GM21381 (cell line): ENCODE measurements at regions not wholly inside any gene's neighbourhood (a gene's known extent, or its start where the extent isn't known, plus 50 kb on each side); places are given as distances from the start of the nearest gene placed in this dataset.

Experiments
- ATAC-seq: cut with Tn5 transposase; IDR thresholded peaks from one replicate; pipeline ENCODE4 v1.9.1; 2021; ENCODE audit warnings: mild to moderate bottlenecking, moderate library complexity; ENCODE audit not compliant: unreplicated experiment

DNA sequence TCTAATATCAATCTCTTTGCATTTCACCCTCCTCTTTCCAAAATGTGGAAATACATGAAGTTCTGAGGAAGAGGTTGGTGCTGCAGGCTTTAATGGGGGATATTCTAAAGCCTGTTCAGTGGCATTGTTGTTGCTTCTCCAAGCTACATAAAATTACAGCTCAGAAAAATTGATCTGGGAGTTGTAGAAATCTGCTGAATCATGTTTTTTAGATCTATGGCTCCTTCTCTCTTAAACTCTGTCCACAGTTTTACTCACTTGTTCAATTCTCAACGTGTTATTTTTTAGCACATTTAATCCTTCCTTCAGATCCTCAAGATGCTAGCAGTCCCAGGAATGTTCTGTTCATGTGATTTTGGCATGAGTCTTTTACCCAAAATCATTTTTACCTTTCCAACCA, 949.5 kb upstream of the ADGRL3 start:
- no peak for ATAC-seq

DNA sequence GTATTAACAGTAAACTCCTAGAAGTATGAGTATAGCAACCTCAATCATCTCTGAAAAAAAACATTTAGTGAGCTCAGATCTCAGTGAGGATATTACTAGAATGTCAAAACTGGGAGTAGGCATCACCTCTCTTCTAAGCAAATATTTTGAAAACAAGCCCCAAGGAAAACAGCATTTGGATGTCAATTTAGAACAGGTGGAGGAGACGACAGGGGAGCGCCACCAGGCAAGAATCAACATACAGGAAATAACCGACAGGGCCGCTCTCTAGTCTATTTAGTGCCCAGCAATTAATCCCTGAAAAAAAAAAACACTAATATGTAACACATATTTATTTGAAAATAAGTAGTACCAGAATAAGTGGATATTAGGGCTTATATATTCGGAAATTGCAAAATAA, 940.3 kb upstream of the ADGRL3 start:
- ATAC-seq = no peak

DNA sequence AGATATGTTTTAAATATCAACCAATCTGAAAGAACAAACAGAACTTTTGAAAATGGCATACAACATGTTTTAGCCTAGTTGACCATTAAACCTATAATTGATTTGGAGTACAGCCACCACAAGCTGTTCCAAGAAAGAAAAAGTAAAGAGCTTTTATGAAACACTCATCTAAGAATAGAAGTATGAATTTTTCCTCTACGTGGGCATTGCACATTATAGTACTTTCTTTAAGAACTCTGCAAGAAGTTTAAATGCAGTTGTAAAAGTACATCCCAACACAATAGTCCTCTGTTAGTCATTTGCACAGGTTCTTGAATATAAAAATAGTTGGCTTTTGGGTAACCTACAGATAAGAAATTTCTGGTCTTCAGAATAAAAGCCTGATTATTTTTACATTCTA, 933.6 kb upstream of the ADGRL3 start:
- no peak for ATAC-seq

DNA sequence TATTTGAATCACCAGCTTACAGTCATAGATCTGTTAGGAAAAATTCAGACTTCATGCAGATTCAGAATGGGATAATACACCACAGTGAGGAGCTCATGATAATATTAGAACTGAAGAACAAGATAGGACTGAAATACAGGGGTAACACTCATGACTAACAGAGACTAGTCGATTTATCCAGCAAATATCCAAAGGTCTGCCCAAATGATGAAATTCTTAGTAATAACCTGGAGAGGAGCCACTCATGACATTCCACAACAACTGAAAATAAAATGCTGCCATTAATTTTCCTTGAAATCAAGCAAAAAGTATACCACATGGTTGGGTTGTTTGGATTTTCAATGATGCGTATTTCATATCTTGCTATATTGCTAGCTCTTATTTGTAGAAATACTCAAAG, 903.7 kb upstream of the ADGRL3 start:
- ATAC-seq = no peak

DNA sequence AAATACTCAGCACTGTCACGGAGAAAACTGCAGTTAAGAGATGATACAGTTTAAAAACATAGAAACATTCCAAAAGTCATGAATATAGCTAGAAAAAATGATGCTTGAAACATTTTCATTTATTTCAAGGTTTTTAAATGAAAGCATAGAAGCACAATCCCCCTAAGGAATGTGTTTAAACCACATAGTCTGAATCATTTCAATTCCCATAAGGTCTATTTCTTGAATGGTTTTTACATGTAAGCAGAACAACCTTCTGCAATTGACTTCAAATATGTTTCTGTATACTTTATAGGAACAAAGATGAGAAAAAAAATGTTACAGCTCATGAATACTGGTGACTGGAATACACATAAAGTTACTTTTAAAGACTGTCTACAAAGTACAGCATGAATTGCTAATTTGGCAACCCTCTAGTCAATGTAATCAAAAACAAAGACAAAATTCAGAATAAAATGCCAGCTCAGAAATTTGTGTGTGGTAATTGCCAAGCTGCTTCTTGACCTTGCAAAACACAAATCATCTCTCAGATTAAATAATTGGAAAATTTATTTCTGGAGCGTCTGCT, 886.4 kb upstream of the ADGRL3 start:
- no peak for ATAC-seq

DNA sequence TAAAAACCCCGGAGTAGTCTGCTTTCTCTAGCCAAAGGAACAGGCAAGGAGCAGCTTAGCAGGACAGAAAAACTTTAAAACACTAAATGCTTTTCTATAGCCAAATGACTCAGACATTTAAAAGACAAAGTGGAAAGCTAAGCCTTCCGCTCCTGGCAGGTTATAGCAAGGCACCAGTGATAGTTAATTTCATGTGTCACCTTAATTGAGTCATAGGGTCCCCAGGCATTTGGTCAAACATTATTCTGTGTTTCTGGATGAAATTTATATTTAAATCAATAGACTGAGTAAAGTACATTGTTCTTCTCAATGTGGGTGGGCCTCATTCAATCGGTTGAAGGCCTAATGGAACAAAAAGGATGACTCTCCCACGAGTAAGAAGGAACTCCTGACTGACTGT, 885.7 kb upstream of the ADGRL3 start:
- ATAC-seq = no peak

DNA sequence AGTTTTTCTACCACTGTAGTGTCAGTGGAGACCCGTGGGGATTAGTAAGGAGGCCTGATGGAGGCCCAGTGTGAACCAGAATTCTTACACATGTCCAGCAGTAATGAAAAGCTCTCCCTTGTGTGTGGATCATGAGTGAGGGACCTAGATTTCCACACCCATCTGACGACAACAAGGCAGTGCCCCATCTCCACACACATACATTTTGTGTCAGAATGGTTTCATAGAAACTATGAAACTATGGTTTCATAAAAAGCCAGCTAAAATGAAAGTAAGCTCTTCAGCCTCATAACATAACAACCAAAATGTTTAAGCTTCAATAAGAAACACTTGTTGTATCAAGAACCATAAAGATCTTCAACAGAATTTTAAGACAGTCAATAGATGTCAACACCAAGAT, 884.5 kb upstream of the ADGRL3 start:
- ATAC-seq = no peak

DNA sequence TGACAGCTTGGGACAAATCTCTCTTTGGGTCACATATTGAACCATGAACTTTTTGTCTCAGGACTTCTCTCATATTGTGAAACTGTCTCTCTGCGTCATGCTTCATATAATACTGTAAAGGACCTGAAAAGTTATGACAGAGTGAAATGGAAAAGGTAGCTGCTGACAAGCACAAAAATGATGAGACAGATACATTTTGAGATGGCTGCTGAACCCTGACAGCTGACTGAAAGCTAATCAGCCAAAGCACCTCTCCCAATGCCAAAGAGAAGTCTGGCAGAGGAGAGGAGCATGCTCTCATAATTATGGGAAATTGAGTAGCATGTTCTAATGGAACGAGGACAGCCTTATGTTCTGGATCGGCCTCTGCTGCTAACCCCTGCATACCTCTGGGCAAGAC, 873.4 kb upstream of the ADGRL3 start:
- ATAC-seq = no peak

DNA sequence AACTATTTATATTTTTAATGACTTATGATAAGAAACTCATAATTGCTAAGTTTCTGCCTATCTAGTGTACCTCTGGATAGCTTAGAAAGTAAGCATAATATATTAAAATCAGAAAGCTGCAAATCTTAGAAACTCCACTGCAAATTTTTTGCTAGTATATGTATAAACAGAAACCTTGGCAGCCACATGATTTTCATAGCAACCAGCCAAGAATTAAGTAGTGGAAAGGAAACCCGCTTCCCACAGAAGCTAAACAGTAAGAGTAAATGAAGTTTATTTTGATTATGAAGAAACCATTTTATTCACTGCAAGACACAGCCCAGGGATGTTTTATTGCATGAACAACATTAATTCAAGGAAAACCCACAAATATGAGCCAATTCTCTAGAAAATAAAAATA, 872.5 kb upstream of the ADGRL3 start:
- ATAC-seq = no peak

DNA sequence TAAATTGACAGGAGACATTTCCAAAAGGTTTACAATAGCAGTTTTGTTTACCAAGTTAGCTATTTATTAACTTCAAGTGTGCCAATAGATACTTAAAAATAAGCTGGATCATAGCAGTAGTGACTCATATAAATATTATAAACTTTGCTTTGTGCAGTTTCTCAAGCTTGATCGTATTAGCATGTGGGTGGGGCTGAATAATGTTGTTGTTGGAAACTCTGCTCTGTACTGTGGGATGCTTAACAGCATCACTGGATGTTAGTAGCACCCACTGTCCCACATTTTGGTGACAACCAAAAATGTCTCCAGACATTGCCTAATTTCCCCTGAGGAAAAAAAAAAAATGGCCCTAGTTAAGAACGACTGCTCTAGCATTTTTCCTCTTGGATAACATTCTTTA, 855.2 kb upstream of the ADGRL3 start:
- ATAC-seq = no peak

DNA sequence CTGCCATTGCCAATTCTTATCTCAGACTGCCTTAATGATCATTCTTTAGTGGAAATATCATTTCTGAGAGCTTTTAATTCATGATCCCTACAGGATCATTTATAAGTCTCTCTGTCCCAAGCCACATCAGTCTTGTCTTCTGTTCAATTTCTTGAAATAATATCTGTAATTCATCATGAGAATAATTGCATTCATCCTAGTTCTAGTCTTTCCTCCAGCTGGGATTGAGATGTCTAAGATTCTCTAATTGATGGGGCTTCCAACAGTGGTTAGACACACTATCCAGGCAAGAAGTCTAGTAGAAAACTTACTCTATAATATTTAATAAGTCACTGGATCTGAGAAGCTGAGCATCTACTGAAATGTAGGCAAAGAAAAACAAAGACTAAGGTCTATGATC, 854.7 kb upstream of the ADGRL3 start:
- no peak for ATAC-seq

DNA sequence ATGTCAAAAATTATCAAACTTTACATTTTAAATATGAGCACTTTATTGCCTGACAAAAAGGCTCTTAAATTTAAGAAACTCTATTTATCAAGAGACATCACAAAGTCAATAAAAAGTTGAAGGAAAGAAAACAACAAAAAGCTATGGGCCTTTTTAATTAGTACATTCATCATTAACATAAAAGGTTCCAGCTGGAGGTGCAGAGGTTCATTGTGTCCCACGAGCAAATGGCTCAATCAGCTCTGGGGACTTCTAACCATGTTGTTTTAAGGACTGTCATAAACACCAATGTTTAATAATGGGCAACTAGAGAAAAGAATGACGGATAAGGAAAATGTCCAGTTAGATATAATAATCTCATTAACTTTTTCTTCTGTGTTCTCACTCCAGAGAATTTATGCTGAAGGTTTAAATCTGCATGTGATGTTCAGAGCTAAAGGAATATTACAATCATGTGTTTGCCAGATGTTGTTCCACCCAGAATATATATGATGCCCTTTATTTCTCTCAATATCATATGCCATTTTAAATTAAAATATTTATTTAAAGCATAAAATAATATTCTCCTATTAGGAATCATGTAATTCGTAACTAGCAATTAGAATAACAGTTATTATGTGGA, 840.3 kb upstream of the ADGRL3 start:
- no peak for ATAC-seq

DNA sequence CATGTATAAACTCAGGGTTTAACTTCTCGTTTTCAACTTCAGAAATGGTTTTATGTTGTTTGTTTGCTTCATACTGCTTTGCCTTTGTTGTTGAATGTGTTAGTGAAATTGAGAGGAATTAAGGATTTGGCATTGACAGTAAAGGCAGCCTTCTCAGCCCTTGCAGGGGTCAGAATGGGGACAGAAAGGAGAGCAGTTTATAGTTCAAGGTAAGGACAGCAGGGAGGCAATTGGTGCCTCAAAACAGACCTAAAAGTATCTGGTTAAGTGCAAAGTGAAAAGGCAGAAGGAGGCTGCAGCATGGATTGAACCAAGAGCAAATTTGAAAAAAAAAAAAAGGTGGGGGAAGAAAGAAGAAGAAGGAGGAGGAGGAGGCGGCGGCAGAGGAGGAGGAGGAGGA, 835.0 kb upstream of the ADGRL3 start:
- ATAC-seq = no peak

DNA sequence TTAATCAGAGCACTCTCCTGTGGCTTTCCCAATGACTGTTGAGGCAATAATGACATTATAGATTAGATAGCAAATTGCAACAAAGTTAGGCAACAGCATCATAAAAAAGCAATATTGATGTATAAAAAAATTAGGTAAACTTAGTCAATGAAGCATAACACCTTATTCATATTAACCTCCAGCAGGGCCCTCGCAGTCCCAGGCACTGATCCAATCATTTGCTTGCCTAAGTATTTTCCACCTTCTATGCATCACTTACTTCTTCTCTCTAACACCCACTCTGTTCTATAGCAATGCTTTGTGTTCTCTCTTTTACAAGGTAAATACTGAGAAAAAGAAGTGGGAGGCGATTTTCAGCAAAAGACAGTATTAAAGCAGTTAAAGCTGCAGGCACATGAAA, 833.5 kb upstream of the ADGRL3 start:
- no peak for ATAC-seq

DNA sequence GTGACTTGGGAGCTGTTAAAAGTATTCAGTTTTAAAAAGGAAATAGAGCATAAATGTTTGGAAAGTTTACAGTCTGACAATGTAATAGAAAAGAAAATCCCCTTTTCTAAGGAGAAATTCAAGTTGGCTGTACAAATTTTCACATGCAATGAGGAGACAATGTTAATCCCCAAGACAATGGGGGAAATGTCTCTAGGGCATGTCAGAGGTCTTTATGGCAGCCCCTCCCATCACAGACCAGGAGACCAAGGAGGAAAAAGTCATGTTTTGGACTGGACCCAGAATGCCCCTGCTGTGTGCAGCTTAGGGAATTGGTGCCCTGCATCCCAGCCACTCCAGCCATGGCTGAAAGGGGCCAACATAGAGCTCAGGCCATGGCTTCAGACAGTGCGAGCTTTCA, 831.1 kb upstream of the ADGRL3 start:
- ATAC-seq = no peak

DNA sequence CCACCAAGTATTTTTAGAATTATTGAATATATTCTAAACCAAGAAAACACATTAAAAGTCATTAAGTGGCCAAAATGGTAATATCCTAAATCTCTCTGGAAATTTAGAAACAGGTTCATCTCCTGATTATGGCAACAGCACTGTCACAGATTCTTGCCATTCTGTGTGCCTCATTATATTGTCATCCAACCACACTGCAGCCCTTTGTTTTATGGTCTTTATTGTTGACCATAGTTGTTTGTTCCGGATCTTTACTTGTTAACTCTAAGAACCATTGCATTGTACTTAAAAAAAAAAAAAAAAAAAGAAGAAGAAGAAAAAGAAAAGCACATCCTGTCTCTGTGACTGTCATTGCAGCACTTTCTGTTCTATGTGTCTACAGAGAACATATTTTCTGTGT, 822.1 kb upstream of the ADGRL3 start:
- ATAC-seq = no peak

DNA sequence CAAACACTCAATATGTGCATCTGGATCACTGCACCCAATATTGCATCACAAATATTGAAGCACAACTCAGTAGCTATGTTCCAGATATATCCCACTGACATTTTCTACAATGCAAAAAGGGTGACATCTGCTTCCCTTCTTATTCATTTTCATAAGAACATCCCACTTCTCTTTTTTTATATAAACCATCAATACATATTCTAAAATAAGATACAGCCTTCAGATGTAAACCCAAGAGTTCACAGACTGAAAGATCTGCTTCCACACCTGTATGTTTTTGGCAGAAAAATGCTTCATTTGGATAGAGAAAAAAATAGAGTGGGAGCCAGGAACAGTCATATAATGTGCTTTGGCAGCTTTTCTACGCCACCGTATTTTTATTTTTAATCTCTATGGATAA, 815.6 kb upstream of the ADGRL3 start:
- ATAC-seq = no peak

DNA sequence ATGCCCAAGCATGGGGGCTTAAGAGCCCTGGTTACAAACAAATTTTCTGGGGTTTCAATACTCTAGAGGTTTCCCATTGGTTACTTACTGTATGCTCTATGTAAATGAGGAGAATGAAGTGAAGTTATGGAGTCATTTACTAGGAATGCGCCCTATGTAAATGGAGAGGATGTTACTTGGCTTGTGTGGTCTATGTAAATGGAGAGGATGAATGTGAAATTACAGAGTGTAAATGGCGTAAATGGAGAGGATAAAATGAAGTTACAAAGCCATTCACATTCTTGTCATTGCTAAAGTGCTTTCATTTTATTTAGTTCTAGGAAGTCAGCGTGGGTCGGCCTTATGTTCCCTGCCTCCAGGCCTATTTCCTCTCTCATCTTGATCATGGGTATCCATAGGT, 810.5 kb upstream of the ADGRL3 start:
- no peak for ATAC-seq

DNA sequence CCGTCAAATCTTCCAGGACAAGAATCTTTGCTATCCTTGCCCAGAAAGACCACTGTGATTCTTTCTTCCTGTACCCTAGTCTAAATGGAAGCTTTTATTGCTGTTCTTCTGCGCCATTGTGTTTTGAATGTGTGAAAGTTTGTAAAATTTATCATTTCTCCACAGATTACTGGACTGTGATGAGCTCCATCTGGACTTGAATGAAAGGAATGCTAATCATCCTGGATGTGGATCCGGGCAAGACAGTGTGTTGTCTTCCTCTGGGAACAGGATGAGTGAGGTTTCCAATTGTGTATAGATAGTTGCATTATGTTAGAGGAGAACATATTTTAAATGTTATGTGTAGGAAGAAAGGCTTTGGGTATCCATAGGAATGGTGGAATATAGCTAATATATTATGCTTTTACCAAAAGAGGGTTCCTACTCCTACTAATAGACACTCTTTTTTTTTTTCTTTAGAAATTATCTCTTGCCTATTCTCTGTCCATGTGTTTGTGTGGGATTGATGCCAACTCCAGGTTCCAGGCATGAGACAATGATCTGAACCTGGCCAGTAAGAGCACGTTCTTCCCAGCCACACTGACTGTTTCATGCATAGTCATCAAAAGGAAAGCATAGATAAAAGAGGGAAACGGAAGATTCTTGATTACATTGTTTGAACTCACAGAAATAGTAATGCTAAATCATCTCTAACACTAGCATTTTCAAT, 803.6 kb upstream of the ADGRL3 start:
- ATAC-seq = no peak

DNA sequence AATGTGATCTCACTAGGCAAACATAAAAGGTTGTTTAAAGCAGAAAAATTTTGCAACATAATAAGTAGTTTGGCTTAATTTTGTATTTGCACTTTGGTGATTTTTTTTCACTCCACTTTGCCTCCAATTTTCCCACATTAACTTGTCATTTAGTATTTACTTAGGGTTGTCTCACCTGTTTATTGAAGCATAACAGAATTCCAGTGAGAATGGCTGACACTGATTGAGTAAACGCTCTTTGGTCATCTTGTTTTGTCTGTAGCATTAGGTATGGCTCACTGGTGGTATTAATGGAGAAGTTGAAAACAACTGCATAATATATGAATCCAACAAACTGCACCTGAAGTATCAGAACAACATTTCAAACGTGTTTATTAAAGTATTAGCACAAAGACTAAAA, 799.5 kb upstream of the ADGRL3 start:
- ATAC-seq = no peak

DNA sequence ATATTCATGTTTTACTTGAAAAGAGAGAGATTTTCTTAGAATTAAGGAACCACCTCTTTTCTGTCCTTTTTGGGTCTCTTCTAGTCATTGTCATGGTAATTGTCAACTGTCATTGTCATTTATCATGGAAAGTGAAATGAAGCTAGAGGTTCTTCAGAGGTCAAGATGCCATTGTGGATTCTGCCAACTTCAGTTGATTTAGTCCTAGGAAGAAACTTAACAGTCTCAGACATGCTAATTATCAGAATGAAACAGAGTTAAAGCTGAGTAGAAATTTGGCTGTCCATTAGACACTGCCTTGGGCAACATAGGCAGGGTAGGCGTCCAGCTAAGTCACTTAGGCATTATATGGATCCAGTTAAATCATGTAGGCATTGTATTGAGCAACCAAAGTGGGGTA, 796.1 kb upstream of the ADGRL3 start:
- no peak for ATAC-seq

DNA sequence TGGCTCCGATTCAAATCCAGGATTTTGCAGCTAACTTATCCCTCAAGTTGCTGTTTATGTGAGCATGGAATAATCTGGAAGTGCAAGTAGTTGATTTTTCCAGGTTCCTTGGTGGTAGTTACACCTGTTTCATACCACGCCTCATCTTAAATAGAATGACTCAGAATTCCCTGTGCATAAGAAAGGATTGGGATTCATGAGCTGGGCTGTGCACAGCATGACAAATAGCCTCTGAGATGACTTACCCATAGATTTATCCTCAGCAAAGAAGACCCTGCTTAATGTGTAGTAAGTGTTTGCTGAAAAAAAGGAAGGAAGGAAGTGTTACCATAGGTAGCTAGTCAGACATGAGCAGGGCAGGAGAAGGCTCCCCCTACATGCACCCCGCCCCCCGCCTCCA, 777.7 kb upstream of the ADGRL3 start:
- no peak for ATAC-seq
